HEK293 (cell line): ENCODE measurements at regions not wholly inside any gene's neighbourhood (a gene's known extent, or its start where the extent isn't known, plus 50 kb on each side); places are given as distances from the start of the nearest gene placed in this dataset.

Experiments
- CTCF ChIA-PET: fragments of 350-600 bp; formaldehyde crosslinking; extraction: SDS; loops from one replicate; lab custom pipeline; 2021; ENCODE audit warnings: antibody characterized with exemption; lab: Yijun Ruan, JAX
- POLR2A ChIA-PET: fragments of 300-600 bp; formaldehyde crosslinking; extraction: SDS; loops from one replicate; lab custom pipeline; 2020; ENCODE audit warnings: antibody characterized with exemption, inconsistent platforms; lab: Yijun Ruan, JAX
- H3K27ac ChIP-seq: fragments of 200-500 bp; sonication (Bioruptor generic); 2 replicates; pipeline ENCODE4 v1.5.1; 2014; ENCODE audit warnings: low read depth, low read length, control low read depth, inconsistent platforms; ENCODE audit errors: extremely low read depth
- H3K36me3 ChIP-seq, 2 experiments: fragments of 200-500 bp in 1 of 2; sonication (Bioruptor generic) in 1 of 2; 1 replicate in 1 of 2; 2 replicates in 1 of 2; pipeline ENCODE4 v1.5.1; 2014 to 2017; ENCODE audit warnings: inconsistent platforms in 2 of 2, low read length in 2 of 2; ENCODE audit not compliant: control insufficient read depth in 2 of 2, insufficient read depth in 1 of 2
- H3K4me1 ChIP-seq: fragments of 200-500 bp; sonication (Bioruptor generic); 2 replicates; pipeline ENCODE4 v1.5.1; 2014; ENCODE audit warnings: mild to moderate bottlenecking, low read length, inconsistent platforms; ENCODE audit not compliant: control insufficient read depth, insufficient read depth
- H3K4me3 ChIP-seq: 2 replicates; pipeline ENCODE4 v1.5.1; 2011; ENCODE audit warnings: low read depth, mild to moderate bottlenecking, control low read depth, low read length, moderate library complexity
- H3K9me3 ChIP-seq: fragments of 200-500 bp; sonication (Bioruptor generic); 2 replicates; pipeline ENCODE4 v1.5.1; 2014; ENCODE audit warnings: low read depth, low read length, inconsistent platforms; ENCODE audit not compliant: control insufficient read depth, insufficient read depth
- KLF1 ChIP-seq: fragments of 450-650 bp; formaldehyde crosslinking; IDR thresholded peaks from 2 replicates; pipeline ENCODE4 v1.5.1; 2016; ENCODE audit warnings: missing biosample characterization, missing genetic modification characterization
- SCRT1 ChIP-seq: fragments of 450-650 bp; formaldehyde crosslinking; IDR thresholded peaks from 2 replicates; pipeline ENCODE4 v1.5.1; 2016; ENCODE audit warnings: missing biosample characterization, missing genetic modification characterization, borderline replicate concordance
- TSHZ1 ChIP-seq: fragments of 450-650 bp; formaldehyde crosslinking; IDR thresholded peaks from 2 replicates; pipeline ENCODE4 v1.5.1; 2016; ENCODE audit warnings: missing biosample characterization, missing genetic modification characterization, borderline replicate concordance
- ZBTB44 ChIP-seq: fragments of 450-650 bp; IDR thresholded peaks from 2 replicates; pipeline ENCODE4 v1.5.1; 2018; ENCODE audit warnings: missing biosample characterization, mild to moderate bottlenecking, missing genetic modification characterization
- ZNF112 ChIP-seq: fragments of 450-650 bp; formaldehyde crosslinking; IDR thresholded peaks from 2 replicates; pipeline ENCODE4 v1.5.0; 2017; ENCODE audit warnings: missing biosample characterization, missing genetic modification characterization
- ZNF121 ChIP-seq: fragments of 450-650 bp; formaldehyde crosslinking; IDR thresholded peaks from 2 replicates; pipeline ENCODE4 v1.5.1; 2016; ENCODE audit warnings: missing biosample characterization, missing genetic modification characterization
- ZNF16 ChIP-seq: fragments of 450-650 bp; formaldehyde crosslinking; IDR thresholded peaks from 2 replicates; pipeline ENCODE4 v1.5.1; 2016; ENCODE audit warnings: low read depth, missing biosample characterization, missing genetic modification characterization
- ZNF37A ChIP-seq: fragments of 450-650 bp; IDR thresholded peaks from 2 replicates; pipeline ENCODE4 v1.5.1; 2018; ENCODE audit warnings: missing biosample characterization, missing genetic modification characterization
- ZNF518A ChIP-seq: fragments of 450-650 bp; formaldehyde crosslinking; conservative IDR thresholded peaks from 2 replicates; pipeline ENCODE4 v1.5.1; 2016; ENCODE audit warnings: low read depth, missing biosample characterization, missing genetic modification characterization
- ZNF529 ChIP-seq: fragments of 450-650 bp; formaldehyde crosslinking; IDR thresholded peaks from 2 replicates; pipeline ENCODE4 v1.5.1; 2017; ENCODE audit warnings: missing genetic modification characterization, missing biosample characterization; ENCODE audit not compliant: insufficient replicate concordance
- ZNF549 ChIP-seq: fragments of 450-650 bp; IDR thresholded peaks from 2 replicates; pipeline ENCODE4 v1.5.1; 2018; ENCODE audit warnings: missing biosample characterization, missing genetic modification characterization, mild to moderate bottlenecking, inconsistent platforms, moderate library complexity
- ZNF580 ChIP-seq: fragments of 450-650 bp; formaldehyde crosslinking; IDR thresholded peaks from 2 replicates; pipeline ENCODE4 v1.5.1; 2016; ENCODE audit warnings: missing biosample characterization, missing genetic modification characterization
- ZNF704 ChIP-seq: fragments of 450-650 bp; formaldehyde crosslinking; IDR thresholded peaks from 2 replicates; pipeline ENCODE4 v1.5.1; 2016; ENCODE audit warnings: missing biosample characterization, missing genetic modification characterization
- ZSCAN18 ChIP-seq: fragments of 450-650 bp; formaldehyde crosslinking; IDR thresholded peaks from 2 replicates; pipeline ENCODE4 v1.5.1; 2016; ENCODE audit warnings: missing biosample characterization, missing genetic modification characterization

- no peak for TF ChIP-seq ZNF704 (tag by site-specific recombination)
- TF ChIP-seq ZNF529: no peak
Measured at GRCh38 chr17:5786510-5786875, 202.2 kb upstream of the NLRP1 start (continued).

- TF ChIP-seq TSHZ1 (tag by site-specific recombination) (no peak), ZNF518A (tag by site-specific recombination) (no peak), ZNF112 (tag by site-specific recombination) (no peak), ZNF121 (tag by site-specific recombination) (no peak), SCRT1 (no peak), ZNF549 (tag by site-specific recombination) (no peak), ZNF580 (no peak), ZNF37A (tag by site-specific recombination) (no peak), ZSCAN18 (tag by site-specific recombination) (no peak), KLF1 (tag by site-specific recombination) (no peak), ZNF529 (no peak), ZBTB44 (tag by site-specific recombination) (no peak), ZNF16 (tag by site-specific recombination) (no peak)
- Histone ChIP-seq H3K36me3 (no peaks in the 10 kb centered on the region), H3K4me1 (no peaks in the 10 kb centered on the region), H3K27ac (no peak overlapping the region), H3K9me3 (no peaks in the 10 kb centered on the region), H3K4me3 (no peak overlapping the region)
- POLR2A ChIA-PET: no interaction called here
- CTCF ChIA-PET: interaction anchor here (1.1 kb wide), 1 partner anchor 280 kb away, joined by 3 read pairs; no protein-coding TSS in a partner anchor
Measured at GRCh38 chr17:5788266-5788900, 204.1 kb upstream of the NLRP1 start.
